ENCODE measurements at regions not wholly inside any gene's neighbourhood (a gene's known extent, or its start where the extent isn't known, plus 50 kb on each side); places are given as distances from the start of the nearest gene placed in this dataset.

DNA sequence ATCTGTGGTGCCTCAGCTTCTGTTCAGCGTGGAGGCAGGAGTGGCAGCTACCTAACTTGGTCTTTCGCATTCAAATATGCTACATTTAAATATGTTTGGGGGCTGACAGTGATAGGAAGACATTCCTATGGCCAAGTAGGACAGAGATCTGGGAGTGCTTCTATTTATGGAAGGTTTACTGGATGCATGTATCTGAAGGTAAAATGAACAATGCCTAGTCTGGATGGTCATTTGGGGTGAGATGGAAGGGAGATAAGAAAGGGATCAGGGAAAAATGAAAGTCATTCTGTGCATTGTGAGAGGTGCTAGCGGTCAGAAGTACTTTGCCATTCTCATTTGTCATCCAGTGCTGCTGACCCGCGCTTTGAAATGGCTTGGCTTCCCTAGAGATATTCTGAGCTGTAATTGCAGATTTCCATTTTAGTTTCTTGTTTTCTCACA is 107.3 kb upstream of the FOXN2 start:
- POLR2A ChIA-PET (ENCODE audit: unreplicated experiment) = no interaction called here
- BruUV-seq (replicated peaks) = no TSS peak

DNA sequence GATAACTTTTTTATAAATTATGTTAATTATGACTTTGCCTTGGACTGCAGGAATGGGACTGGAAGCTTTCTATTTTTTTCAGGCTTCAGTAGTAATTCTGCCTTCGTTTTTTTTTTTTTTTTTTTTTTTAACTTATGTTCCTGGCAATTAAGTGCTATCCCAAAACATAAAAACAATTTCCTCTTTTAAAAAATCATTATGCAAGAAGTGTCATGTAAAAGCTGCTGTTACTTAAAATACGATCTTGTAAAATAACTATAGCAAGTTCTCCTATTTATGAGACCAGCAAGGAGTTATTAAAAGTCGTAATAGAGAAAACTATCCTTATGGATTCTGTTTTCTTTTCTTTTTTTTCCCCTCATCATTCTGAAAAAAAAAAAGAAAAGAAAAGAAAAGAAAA is 106.6 kb upstream of the FOXN2 start:
- Histone ChIP-seq H3K4me2 (ENCODE audit: low read length) (no peak overlapping the region), H2AFZ (ENCODE audit: low read length) (no peak overlapping the region), H3K27me3 (ENCODE audit: low read length) (no peaks in the 10 kb centered on the region), H3F3A (ENCODE audit: low read length, unreplicated experiment) (no peaks in the 10 kb centered on the region), H3K36me3 (ENCODE audit: low read depth, low read length) (no peaks in the 10 kb centered on the region), H3K4me1 (ENCODE audit: insufficient read depth, low read length) (no peaks in the 10 kb centered on the region), H3K9me3 (ENCODE audit: low read length) (no peaks in the 10 kb centered on the region), H4K20me1 (ENCODE audit: low read length) (no peaks in the 10 kb centered on the region), H3K79me2 (ENCODE audit: low read length) (no peaks in the 10 kb centered on the region), H3K9ac (ENCODE audit: low read length) (no peak overlapping the region), H3K27ac (ENCODE audit: low read length) (no peak overlapping the region), H3K9me2 (replicated peaks; ENCODE audit: low read length) (no peaks in the 10 kb centered on the region), H3K4me3 (ENCODE audit: low read length) (no peak overlapping the region)
- DNase-seq (no peak), ATAC-seq (no peak)
- CTCF ChIA-PET = no interaction called here
- BruUV-seq (replicated peaks) = no TSS peak
- TF ChIP-seq EZH2phosphoT487 (IDR thresholded peaks at IDR 0.05; ENCODE audit: borderline replicate concordance, low read length) (no peak), EZH2 (IDR thresholded peaks at IDR 0.05; ENCODE audit: low read length, unreplicated experiment) (no peak)
- TF ChIP-seq, protein P1, sequence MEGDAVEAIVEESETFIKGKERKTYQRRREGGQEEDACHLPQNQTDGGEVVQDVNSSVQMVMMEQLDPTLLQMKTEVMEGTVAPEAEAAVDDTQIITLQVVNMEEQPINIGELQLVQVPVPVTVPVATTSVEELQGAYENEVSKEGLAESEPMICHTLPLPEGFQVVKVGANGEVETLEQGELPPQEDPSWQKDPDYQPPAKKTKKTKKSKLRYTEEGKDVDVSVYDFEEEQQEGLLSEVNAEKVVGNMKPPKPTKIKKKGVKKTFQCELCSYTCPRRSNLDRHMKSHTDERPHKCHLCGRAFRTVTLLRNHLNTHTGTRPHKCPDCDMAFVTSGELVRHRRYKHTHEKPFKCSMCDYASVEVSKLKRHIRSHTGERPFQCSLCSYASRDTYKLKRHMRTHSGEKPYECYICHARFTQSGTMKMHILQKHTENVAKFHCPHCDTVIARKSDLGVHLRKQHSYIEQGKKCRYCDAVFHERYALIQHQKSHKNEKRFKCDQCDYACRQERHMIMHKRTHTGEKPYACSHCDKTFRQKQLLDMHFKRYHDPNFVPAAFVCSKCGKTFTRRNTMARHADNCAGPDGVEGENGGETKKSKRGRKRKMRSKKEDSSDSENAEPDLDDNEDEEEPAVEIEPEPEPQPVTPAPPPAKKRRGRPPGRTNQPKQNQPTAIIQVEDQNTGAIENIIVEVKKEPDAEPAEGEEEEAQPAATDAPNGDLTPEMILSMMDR (conservative IDR thresholded peaks at IDR 0.05; ENCODE audit: low read depth, low read length) = no peak
- intact Hi-C loops (cut with micrococcal nuclease) = no loop called here
- POLR2A ChIA-PET (ENCODE audit: unreplicated experiment) = no interaction called here

More for the DNA sequence above, 107.3 kb upstream of the FOXN2 start:
- no peak for ATAC-seq
- Histone ChIP-seq H3K4me3 (ENCODE audit: low read length) (no peak overlapping the region), H3K4me1 (ENCODE audit: insufficient read depth, low read length) (no peaks in the 10 kb centered on the region), H3K9ac (ENCODE audit: low read length) (no peak overlapping the region), H3K9me3 (ENCODE audit: low read length) (no peaks in the 10 kb centered on the region), H2AFZ (ENCODE audit: low read length) (no peak overlapping the region), H3F3A (ENCODE audit: low read length, unreplicated experiment) (no peaks in the 10 kb centered on the region), H3K36me3 (ENCODE audit: low read depth, low read length) (no peaks in the 10 kb centered on the region), H3K79me2 (ENCODE audit: low read length) (no peaks in the 10 kb centered on the region), H3K4me2 (ENCODE audit: low read length) (no peak overlapping the region), H3K27ac (ENCODE audit: low read length) (no peak overlapping the region), H3K9me2 (replicated peaks; ENCODE audit: low read length) (no peaks in the 10 kb centered on the region), H4K20me1 (ENCODE audit: low read length) (no peaks in the 10 kb centered on the region), H3K27me3 (ENCODE audit: low read length) (no peaks in the 10 kb centered on the region)
- TF ChIP-seq, protein P1 (conservative IDR thresholded peaks at IDR 0.05; ENCODE audit: low read depth, low read length) = no peak
- TF ChIP-seq EZH2 (IDR thresholded peaks at IDR 0.05; ENCODE audit: low read length, unreplicated experiment) (no peak), EZH2phosphoT487 (IDR thresholded peaks at IDR 0.05; ENCODE audit: borderline replicate concordance, low read length) (no peak)
- DNase-seq = no peak
- CTCF ChIA-PET = no interaction called here
- intact Hi-C loops (cut with micrococcal nuclease) = no loop called here

DNA sequence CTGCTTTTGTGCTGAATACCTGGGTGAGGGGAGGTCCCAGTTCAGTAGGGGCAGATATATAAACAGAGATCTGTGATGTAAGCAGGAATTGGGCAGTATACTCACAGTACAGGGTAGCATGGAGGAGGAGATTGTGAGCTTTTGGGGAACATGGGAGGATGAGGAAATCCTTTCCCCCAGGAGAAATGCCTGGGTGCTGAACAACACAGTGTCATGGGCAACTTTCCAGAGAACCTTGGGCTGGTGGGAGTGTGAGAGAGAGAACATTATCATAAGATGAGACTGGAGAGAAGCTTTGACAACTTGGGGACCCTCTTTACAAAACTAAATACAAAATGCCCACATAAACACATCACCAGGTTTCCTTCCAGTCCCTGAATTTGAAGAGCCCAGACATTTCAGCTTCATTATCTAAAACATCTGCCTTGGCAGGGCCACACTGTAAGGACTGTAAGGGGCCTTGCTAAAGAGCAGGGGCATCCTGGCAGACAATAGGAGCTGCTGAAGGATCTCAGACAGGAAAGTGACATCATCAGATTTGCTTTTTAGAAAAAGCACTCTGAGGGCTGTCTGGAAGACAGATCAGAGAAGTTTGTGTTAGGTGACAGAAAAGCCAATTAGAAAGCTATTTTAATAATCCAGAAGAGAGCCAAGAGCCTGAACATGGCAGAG is 105.1 kb upstream of the FOXN2 start:
- Histone ChIP-seq H3K4me2 (ENCODE audit: low read length) (no peak overlapping the region), H3K27me3 (ENCODE audit: low read length) (no peaks in the 10 kb centered on the region), H3K9me3 (ENCODE audit: low read length) (no peaks in the 10 kb centered on the region), H3K27ac (ENCODE audit: low read length) (no peak overlapping the region), H3K36me3 (ENCODE audit: low read depth, low read length) (no peaks in the 10 kb centered on the region), H4K20me1 (ENCODE audit: low read length) (no peaks in the 10 kb centered on the region), H3K4me3 (ENCODE audit: low read length) (no peak overlapping the region), H3K4me1 (ENCODE audit: insufficient read depth, low read length) (no peaks in the 10 kb centered on the region), H2AFZ (ENCODE audit: low read length) (no peak overlapping the region), H3K79me2 (ENCODE audit: low read length) (no peaks in the 10 kb centered on the region), H3K9me2 (replicated peaks; ENCODE audit: low read length) (no peaks in the 10 kb centered on the region), H3K9ac (ENCODE audit: low read length) (no peak overlapping the region), H3F3A (ENCODE audit: low read length, unreplicated experiment) (no peaks in the 10 kb centered on the region)
- TF ChIP-seq, protein P1 (conservative IDR thresholded peaks at IDR 0.05; ENCODE audit: low read depth, low read length) = no peak
- no peak for TF ChIP-seq EZH2phosphoT487 (IDR thresholded peaks at IDR 0.05; ENCODE audit: borderline replicate concordance, low read length)
- ChIA-PET POLR2A (ENCODE audit: unreplicated experiment) (no interaction called here), CTCF (interaction anchor here (1.1 kb wide), 1 partner anchor 303 kb away, joined by 3 read pairs; the partner anchor contains the start of gene FBXO11)
- no peak for ATAC-seq
- DNase-seq = peak; percentile 22
- intact Hi-C loops (cut with micrococcal nuclease) = no loop called here
- no TSS peak for BruUV-seq (replicated peaks)

Data from PC-3 (cell line).